ENCODE measurements at regions not wholly inside any gene's neighbourhood (a gene's known extent, or its start where the extent isn't known, plus 50 kb on each side); places are given as distances from the start of the nearest gene placed in this dataset.

DNA sequence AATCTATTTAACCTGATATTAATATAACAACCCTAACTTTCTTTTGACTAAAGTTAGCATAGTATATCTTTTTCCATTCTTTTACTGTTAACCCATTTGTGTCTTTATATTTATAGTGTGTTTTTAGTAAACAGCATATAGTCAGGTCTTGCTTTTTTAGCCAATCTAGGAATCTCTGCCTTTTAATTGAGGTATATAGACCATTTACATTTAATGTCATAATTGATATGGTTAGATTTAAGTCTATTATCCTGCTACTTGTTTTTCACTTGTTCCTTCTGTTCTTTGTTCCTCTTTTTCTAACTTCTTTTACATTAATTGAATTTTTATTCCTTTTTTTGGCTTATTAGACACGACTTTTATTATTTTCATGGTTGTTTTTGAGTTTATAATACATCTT lies 174.4 kb downstream of the KCTD15 start:
- Histone ChIP-seq H2AFZ (ENCODE audit: low read depth, low read length) (no peak overlapping the region), H3K27ac (ENCODE audit: low read length) (no peak overlapping the region), H3K9me3 (ENCODE audit: insufficient read depth, low read length, severe bottlenecking) (peaks cover 11% of the 10 kb centered on the region), H3K4me3 (ENCODE audit: low read depth in 1 of 2, low read length in 2 of 2) (no peak overlapping the region), H3K27me3 (ENCODE audit: insufficient read depth, low read length, poor library complexity) (no peaks in the 10 kb centered on the region), H3K9ac (ENCODE audit: low read depth, low read length) (no peak overlapping the region), H3K79me2 (ENCODE audit: insufficient read depth, low read length) (no peaks in the 10 kb centered on the region), H3K4me1 (ENCODE audit: insufficient read depth, low read length) (no peaks in the 10 kb centered on the region), H4K20me1 (ENCODE audit: insufficient read depth, low read length) (no peaks in the 10 kb centered on the region), H3K36me3 (ENCODE audit: insufficient read depth, low read length) (no peaks in the 10 kb centered on the region), H3K4me2 (ENCODE audit: insufficient read depth, low read length) (no peak overlapping the region)
- TF ChIP-seq, protein P1, sequence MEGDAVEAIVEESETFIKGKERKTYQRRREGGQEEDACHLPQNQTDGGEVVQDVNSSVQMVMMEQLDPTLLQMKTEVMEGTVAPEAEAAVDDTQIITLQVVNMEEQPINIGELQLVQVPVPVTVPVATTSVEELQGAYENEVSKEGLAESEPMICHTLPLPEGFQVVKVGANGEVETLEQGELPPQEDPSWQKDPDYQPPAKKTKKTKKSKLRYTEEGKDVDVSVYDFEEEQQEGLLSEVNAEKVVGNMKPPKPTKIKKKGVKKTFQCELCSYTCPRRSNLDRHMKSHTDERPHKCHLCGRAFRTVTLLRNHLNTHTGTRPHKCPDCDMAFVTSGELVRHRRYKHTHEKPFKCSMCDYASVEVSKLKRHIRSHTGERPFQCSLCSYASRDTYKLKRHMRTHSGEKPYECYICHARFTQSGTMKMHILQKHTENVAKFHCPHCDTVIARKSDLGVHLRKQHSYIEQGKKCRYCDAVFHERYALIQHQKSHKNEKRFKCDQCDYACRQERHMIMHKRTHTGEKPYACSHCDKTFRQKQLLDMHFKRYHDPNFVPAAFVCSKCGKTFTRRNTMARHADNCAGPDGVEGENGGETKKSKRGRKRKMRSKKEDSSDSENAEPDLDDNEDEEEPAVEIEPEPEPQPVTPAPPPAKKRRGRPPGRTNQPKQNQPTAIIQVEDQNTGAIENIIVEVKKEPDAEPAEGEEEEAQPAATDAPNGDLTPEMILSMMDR (IDR thresholded peaks at IDR 0.05; ENCODE audit: borderline replicate concordance, extremely low read depth, low read length, poor library complexity, severe bottlenecking) = no peak
- TF ChIP-seq EZH2 (IDR thresholded peaks at IDR 0.05; ENCODE audit: borderline replicate concordance, low read depth, low read length, severe bottlenecking) = no peak
- ATAC-seq (ENCODE audit: insufficient read depth, low read depth) (no peak), DNase-seq (no peak)

DNA sequence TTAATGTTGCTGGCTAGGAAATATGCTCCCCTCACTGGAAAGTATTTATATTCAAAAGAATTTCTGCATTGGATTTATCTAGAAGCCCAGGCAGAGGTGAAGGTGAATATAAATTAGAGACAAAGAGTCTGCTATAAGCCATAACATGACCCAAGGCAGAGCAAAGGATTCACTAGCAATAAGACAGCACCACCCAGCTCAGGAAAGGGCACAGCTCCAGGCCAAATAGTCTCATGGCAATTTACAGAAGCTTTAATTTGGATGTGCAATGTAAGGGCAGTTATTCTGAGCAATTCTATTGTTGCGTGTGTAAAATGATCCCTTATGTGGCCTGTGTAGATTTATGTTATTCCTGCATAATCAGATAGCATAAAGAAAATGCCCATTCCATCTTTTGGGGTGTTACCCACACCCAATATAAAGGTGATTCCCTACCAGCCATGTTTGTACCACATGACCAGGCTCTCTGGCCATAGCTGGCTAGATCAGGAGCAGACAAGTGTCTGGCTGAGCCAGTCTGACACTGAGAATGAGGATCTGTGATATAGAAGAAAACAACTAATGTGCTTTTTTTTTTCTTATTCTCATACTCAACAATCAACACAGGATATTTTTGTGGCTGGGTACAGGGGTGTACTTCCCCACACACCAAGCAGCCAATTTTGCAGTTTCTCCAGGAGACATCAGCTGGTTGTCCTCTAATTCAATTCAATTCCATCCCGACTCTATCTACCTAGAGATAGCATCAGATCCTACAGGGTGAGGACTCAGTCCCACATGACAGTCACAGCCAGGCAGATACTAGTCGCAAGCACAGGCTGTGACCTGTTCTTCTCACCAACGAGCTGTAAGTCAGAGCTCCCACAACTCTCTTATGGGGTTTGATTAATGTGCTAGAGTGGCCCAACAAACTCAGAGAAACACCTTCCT lies 181.4 kb downstream of the KCTD15 start:
- Histone ChIP-seq H3K4me1 (ENCODE audit: insufficient read depth, low read length) (no peaks in the 10 kb centered on the region), H4K20me1 (ENCODE audit: insufficient read depth, low read length) (no peaks in the 10 kb centered on the region), H3K9me3 (ENCODE audit: insufficient read depth, low read length, severe bottlenecking) (no peaks in the 10 kb centered on the region), H3K4me2 (ENCODE audit: insufficient read depth, low read length) (no peak overlapping the region), H3K27ac (ENCODE audit: low read length) (no peak overlapping the region), H3K9ac (ENCODE audit: low read depth, low read length) (no peak overlapping the region), H3K79me2 (ENCODE audit: insufficient read depth, low read length) (no peaks in the 10 kb centered on the region), H3K27me3 (ENCODE audit: insufficient read depth, low read length, poor library complexity) (no peaks in the 10 kb centered on the region), H3K4me3 (ENCODE audit: low read depth in 1 of 2, low read length in 2 of 2) (no peak overlapping the region), H2AFZ (ENCODE audit: low read depth, low read length) (no peak overlapping the region), H3K36me3 (ENCODE audit: insufficient read depth, low read length) (no peaks in the 10 kb centered on the region)
- TF ChIP-seq, protein P1 (IDR thresholded peaks at IDR 0.05; ENCODE audit: borderline replicate concordance, extremely low read depth, low read length, poor library complexity, severe bottlenecking) = no peak
- TF ChIP-seq EZH2 (IDR thresholded peaks at IDR 0.05; ENCODE audit: borderline replicate concordance, low read depth, low read length, severe bottlenecking) = no peak
- DNase-seq = no peak
- ATAC-seq (ENCODE audit: insufficient read depth, low read depth) = no peak

DNA sequence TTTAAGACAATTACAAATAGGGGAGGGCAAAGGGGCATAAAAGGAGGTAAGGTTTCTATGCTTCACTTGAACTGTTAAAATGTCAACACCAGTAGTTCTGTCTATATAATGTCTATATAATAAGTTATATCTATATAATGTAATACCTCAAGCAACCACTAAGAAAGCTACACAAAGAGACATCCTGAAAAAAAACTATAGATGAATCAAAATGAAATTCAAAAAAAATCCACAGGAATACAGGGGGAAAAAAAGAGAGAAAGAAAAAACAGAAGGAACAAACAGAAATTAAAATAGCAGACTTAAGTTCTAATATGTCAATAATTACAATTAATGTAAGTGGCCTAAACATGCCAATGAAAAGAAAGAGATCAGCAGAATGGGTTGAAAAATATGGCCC lies 186.0 kb downstream of the KCTD15 start:
- Histone ChIP-seq H3K27me3 (ENCODE audit: insufficient read depth, low read length, poor library complexity) (no peaks in the 10 kb centered on the region), H3K4me2 (ENCODE audit: insufficient read depth, low read length) (no peak overlapping the region), H3K36me3 (ENCODE audit: insufficient read depth, low read length) (no peaks in the 10 kb centered on the region), H4K20me1 (ENCODE audit: insufficient read depth, low read length) (no peaks in the 10 kb centered on the region), H3K9ac (ENCODE audit: low read depth, low read length) (no peak overlapping the region), H3K4me1 (ENCODE audit: insufficient read depth, low read length) (no peaks in the 10 kb centered on the region), H3K79me2 (ENCODE audit: insufficient read depth, low read length) (no peaks in the 10 kb centered on the region), H2AFZ (ENCODE audit: low read depth, low read length) (no peak overlapping the region), H3K4me3 (ENCODE audit: low read depth in 1 of 2, low read length in 2 of 2) (no peak overlapping the region), H3K9me3 (ENCODE audit: insufficient read depth, low read length, severe bottlenecking) (peaks cover 5% of the 10 kb centered on the region), H3K27ac (ENCODE audit: low read length) (no peak overlapping the region)
- no peak for TF ChIP-seq EZH2 (IDR thresholded peaks at IDR 0.05; ENCODE audit: borderline replicate concordance, low read depth, low read length, severe bottlenecking)
- TF ChIP-seq, protein P1 (IDR thresholded peaks at IDR 0.05; ENCODE audit: borderline replicate concordance, extremely low read depth, low read length, poor library complexity, severe bottlenecking) = no peak
- DNase-seq (no peak), ATAC-seq (ENCODE audit: insufficient read depth, low read depth) (no peak)
